Endometrial microvascular endothelial cells (primary cell): ENCODE measurements at regions not wholly inside any gene's neighbourhood (a gene's known extent, or its start where the extent isn't known, plus 50 kb on each side); places are given as distances from the start of the nearest gene placed in this dataset.

Source experiments
- in situ Hi-C: cut with HindIII; loops from 2 replicates; pipeline ENCODE4 v1.10.0; 2017; ENCODE audit warnings: low sequenced_read_pairs, low pct_unique_long_range_greater_than_20kb; ENCODE audit errors: inconsistent ontology term

DNA sequence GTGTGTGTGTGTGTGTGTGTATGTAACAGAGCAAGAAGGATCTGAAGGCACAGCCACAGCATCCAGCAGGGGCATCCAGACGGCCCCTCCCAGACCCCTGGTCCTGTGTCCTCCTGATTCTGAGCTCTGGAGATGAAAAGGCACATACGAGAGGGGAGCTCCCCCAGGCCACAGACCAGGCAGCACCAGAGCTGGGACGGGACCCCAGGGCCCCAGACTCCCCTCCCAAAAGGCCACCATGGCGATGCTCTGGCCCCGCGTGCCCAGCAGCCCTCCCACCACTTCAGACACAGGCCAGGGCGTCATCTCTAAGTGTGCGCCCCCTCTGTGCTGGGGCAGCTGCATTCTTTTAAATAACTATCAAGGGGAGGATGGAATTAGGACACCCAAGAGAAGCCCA is 245.8 kb downstream of the MATN1 start:
- in situ Hi-C loops, result no loop called here

DNA sequence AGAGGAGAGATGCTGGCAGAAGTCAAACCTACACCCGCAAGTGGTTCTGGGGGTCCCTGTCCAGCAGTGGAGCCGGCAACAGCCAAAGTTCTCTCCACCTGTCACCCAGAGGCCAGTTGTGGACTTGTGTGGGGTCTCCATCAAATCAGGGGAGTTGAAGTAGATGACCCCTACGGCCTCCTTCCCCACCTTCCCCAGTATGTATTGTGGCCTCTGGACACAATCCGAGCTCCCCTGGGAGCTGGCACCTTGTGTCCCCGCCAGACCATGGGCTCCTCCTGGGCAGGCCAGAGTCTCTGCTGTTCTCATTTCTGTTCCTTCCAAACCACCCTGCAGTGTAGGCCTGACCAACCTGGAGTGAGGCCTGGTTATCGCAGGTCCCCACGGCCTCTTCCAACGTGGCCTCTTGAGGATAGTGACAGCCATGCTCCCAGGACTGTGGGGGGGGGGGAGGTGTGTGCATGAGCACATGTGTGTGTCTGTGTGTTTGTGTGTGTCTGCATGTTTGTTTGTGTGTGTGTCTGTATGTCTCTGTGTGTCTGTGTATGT is 246.4 kb downstream of the MATN1 start:
- in situ Hi-C loops, result no loop called here

DNA sequence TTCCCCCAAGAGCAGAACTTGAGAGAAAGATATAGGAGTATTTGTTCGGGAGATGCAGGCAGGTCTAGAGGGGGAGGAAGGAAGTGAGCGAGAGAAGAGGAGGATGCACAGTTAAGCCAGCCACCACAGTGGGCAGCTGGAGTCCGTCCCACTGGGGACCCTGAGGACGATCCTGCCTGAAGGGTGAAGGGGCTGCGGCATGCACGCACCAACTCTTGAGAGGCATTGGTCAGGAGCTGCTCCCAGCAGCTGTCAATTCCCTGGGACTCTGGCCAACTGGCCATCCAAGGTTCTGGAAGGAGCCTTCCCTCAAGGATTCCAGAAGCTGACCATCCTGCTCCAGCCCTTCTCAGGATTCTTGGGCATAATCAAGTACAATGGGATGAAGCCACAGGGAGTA is 246.9 kb downstream of the MATN1 start:
- in situ Hi-C loops, result no loop called here

DNA sequence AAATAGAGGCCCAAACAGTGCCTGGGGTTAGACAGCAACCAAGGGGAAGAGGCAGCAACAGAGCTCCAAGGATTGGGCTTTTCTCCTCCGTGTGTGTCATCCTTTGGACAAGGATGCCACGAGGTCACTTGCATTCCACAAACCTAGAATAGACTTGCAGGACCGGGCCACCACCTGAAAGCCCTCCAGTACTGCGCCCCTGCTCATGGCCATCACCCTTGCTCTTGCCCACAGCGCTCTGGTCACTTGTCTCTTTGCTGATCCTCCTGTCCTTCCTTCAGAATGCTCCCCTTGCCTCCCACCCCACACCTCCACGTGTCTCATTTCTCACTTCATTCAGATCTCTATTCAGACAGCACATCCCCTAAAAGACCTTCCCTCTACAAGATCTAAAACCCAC is 247.4 kb downstream of the MATN1 start:
- in situ Hi-C loops, result no loop called here

DNA sequence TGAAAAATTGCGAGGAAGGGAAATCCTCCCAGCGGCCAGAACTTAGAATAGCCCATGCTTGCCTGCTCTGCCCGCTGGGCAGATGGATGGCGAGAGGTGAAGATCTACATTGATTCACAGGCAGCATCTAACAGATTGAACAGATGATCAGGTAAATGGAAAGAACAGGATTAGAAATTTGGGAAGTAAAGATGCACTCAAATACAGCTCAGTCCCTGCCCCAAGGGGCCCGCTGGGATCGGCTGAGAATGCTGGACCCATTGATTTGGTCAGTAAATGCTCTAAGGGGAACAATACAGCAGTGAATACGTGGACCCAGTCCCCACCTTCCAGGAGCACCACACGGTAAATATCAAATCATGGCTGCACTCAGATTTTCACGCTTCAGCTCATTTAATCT is 248.2 kb downstream of the MATN1 start:
- in situ Hi-C loops, result no loop called here

DNA sequence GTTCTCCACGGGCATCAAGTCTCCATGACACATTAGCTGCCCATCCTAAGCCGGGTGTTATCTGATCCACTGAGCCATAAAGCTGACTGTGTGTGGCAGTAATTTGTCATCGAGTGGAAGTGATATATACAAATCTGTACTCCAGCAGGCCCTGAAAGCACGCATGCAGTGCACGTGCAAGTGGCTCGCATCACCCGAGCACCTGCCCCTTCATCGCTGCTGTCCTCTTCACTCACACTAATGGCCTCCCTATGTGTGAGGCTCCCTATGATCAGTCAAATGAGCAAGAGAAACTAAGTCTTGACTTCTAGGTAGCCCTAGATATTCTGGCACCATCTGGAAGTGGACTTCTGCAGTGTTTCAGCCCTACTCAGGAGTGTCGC is 248.6 kb downstream of the MATN1 start:
- in situ Hi-C loops, result no loop called here

DNA sequence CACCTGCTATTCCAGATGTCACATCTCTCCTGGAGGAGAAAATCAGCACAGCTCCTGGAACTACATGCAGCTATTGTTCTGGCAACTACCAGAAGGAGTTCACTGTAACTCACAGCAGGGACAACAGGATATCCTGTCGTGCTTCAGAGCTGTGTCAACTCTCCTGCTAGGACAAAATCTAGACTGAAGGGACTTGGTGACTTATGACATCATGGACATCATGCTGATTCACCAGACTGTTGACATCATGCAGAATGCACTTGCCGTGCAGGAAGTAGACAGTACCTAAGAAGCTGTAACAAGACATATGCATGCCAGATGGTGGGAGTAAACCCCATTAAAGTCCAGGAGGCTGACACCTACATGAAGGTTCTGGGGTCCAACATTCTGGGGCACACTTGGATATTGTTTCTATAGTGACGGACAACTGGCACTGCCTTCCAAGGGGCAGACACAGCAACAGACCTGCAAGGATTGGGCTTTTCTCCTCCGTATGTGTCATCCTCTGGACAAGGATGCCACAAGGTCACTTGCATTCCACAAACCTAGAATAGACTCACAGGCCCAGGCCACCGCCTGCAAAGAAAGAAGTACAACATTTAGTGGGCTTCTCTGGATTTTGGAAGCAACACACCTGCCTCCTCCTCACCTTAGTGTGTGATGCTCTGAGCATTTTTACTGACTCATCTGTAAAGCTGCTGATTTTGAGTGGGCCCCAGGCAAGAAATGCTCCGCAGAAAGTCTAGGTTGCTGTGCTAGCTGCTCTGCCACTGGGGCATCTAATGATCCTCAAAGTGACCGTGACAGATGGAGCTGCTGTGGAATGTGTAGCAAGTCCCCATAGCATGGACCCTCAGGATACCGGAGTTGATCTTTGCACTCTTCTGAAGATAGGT is 249.2 kb downstream of the MATN1 start:
- in situ Hi-C loops, result no loop called here

DNA sequence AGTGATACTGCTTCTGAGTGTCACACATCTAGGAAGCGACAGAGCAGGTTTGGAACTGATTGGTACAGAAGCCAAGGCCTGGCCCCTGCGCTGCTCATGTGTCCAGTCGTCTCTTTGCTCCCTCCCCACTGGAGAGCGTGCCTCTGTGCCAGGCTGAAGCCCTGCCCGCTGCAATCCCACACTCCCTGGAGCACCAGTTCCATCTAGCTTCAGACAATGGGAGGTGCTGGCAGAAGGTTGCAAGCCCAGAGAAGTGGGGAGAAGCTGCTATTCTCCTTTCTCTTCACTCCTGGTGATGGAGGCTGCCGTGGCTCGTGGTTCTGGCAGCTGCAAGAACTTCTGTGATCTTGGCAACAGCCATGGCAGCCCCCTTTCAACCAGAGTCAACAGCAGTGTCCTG is 250.9 kb downstream of the MATN1 start:
- in situ Hi-C loops, result no loop called here

DNA sequence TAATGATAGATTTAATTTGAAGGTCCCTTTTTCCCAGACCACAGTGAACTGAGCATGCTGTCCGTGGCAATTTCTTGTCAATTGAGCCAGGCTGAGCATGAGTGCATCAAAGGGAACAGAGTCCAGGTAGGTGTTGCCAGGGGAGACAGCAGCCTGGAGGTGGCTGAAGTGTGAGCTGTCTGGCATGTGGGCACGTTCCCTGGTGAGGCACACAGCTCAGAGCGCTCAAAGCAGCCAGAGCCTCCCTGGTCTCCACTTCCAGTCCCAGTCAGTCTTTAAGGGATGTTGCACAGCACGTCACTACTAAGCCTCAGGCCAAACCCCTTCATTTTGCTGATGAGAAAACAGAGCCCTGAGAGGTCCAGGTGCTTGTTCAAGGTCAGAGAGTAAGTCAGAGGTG is 251.4 kb downstream of the MATN1 start:
- in situ Hi-C loops, result no loop called here

DNA sequence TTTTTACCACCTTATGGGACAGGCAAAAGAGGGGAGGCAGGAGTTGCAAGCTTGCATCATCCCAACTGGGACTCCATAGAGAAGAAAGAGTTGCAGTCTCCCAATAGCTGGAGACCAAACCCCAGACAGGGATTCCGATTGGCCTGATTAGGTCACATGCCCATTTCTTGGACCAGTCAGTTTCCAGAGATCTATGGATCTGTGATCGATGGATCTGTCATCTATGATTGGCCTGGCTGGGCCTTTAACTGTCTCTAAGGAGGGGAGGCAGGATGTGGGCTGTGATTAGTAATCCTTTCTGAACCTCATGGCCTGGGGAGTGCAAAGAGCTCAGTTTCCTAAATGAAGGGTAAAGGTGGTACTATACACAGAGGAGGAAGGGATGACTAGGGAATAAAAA is 252.1 kb downstream of the MATN1 start:
- in situ Hi-C loops, result no loop called here

DNA sequence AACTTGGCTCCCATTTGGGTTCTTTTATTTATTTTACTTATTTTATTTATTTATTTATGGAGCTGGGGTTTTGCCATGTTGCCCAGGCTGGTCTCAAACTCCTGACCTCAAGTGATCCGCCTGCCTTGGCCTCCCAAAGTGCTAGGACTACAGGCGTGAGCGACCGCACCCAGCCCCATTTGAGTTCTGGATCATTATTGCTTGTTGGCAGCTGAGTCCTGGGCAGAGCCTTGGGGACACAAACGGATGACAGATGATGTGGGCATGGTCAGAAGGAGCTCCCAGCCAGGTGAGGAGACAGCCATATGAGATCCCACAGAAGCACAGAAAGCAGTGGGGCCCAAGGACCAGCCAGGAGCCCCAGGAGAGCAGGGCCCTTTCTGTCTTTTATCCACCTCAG is 254.0 kb downstream of the MATN1 start:
- in situ Hi-C loops, result no loop called here

DNA sequence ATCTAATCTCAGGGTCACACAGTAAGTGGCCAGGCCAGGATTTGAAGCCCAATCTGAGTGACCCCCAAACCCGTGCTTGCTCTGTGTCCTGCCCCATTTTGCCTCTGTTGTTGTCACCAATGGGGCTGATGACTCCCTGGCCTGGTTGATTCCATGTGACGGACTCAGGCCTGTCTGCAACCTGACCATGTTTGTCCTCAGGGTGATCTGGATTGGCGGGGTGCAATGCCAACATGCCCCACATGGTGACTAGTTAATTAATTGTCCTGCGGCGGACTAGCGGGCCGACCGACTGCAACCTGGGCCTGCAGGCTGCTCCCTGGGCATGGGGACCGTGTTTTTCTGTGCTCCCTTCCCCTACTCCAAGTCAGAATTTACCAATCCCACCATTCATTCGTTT is 256.3 kb downstream of the MATN1 start:
- in situ Hi-C loops, result no loop called here

DNA sequence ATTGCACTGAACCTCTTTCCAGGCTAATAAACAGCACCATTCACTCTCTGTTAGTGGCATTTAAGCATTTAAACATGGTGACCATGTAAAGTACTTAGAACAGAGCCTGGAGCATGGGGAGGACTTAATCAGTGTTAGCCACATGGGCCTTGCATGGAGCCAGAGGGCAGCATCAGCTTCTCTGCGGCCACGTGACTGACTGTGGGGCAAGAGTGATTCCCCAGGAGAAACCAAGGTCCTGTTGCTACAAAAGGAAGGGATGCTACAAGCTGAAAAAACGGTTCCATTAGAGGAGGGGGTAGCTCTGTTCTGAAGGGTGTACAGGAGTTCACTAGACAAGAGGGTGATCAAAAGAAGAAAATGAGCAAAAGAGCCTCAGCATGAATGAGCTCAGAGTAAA is 256.8 kb downstream of the MATN1 start:
- in situ Hi-C loops, result no loop called here

DNA sequence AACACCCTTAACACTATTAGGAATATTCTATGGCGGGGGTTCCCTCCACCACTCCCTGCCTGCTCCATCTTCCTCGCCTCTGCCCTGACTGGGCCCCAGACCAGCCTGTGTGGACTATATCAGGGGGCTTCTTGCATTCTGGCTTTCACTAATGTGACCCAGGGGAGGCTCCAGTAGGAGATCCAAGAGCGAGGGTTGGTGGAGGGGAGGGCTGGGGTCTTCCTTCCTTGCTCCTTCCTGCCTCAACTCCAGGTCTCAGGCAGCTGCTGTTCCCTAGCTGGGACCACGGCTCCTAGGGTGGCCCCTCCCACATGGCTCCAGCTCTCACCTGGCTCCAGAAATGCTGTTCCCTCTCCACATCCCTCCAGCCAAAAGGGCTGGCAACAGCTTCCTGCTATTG is 257.4 kb downstream of the MATN1 start:
- in situ Hi-C loops, result no loop called here

DNA sequence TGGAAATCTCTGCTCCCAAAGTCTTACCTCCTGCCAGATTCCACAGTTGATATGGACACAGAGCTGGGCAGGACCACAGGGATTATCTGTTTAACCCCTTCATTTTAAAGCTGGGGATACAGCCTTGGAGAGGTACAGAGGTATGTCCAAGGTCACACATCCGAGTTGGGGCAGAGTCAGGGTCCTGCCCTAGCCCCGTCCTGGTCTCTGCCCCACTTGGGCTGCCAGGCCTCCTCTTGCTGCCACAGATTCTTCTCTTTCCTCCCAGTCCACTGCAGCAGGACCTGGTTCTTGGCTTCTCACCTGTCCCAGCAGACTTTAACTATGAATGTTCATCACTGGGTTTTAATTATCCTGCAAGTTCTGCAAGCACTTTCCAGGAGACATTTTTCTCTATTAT is 258.3 kb downstream of the MATN1 start:
- in situ Hi-C loops, result no loop called here

DNA sequence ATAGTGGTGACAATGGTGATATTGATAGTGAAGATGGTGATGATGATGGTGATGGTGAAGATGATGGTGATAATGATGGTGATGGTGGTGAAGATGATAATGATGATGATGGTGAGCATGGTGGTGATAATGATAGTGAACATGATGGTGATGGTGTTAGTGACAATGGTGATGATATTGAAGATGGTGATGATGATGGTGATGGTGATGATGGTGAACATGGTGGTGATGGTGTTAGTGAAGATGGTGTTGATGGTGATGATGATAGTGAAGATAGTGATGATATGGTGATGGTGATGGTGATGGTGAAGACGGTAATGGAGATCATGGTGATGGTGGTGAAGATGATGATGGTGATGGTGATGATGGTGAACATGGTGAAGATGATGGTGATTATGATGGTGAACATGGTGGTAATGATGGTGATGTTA is 259.2 kb downstream of the MATN1 start:
- in situ Hi-C loops, result no loop called here

DNA sequence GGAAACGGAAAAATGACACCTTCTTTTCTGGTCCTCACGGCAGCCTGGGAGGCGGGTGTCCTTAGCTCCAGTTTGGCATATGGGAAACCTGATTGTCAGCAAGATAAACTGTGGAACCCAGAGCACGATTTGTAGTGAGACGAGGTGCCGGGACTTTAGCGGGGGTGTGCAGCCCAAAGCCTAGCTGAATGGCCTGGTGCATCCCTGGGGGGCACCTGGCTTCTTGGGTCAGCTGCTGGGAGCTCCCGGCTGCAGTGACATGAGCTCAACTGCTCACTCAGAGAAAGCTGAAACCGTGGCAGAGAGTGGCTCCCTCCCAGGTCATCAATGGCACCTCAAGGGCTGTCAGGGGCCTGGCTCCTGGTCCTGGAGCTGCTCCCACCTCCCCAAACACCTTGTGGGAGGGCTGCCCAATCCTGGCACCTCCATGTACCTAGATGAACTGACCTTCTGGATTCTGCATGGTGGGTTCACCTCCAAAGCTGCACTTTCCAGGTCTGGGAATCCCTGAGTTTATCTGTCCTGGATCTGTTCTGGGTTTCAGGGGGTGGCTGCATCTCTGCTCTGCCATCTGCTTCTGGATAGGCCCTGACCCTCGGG is 260.5 kb downstream of the MATN1 start:
- in situ Hi-C loops, result no loop called here

DNA sequence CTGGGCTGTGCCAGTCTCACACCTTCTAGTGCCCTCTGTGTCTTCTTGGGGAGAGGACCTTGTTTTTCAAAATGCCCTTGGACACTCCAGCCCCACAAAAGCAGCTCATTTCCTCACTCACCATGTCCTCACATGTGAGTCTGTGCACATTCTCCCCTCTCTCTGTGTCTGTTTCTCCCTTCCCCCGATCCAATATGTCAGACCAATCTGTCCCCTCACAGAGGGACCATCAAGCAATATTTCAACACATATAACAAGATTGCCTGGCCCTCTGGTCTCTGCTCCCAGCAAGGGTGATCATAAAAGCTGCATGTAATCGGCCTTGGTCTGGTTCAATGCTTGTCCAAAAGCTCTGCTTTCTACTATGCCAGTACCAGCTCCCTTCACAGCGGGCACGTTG is 261.2 kb downstream of the MATN1 start:
- in situ Hi-C loops, result no loop called here

DNA sequence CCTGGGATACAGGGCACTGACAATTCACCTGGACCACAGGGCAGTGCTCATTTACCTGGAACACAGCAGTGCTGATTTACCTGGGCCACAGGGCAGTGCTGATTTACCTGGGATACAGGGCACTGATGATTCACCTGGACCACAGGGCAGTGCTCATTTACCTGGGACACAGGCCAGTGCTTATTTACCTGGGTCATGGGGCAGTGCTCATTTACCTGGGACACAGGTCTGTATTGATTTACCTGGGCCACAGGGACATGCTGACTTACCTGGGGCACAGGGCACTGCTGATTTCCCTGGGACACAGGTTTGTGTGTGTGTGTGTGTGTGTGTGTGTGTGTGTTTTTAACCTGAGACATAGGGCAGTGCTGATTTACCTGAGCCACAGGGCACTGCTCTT is 261.7 kb downstream of the MATN1 start:
- in situ Hi-C loops, result no loop called here

DNA sequence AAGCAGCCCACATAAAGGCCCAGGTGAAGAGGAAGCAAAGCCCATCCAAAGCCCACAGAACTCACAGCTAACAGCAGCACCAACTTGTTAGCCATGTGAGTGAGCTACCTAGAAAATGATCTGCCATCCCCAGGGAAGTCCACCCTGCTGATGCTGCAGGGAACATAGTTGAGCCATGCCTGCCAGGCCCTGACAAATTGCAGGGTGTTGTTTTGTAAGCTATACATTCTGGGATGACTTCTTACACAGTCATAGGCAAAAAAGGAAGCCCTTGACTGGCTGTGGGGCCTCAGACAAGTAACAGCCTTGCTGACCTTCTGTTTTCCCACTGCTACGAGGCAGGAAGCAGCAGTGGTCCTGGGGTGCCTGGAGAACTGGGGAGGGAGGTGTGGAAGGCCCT is 262.7 kb downstream of the MATN1 start:
- in situ Hi-C loops, result no loop called here
